ENCODE measurements at regions not wholly inside any gene's neighbourhood (a gene's known extent, or its start where the extent isn't known, plus 50 kb on each side); places are given as distances from the start of the nearest gene placed in this dataset.

DNA sequence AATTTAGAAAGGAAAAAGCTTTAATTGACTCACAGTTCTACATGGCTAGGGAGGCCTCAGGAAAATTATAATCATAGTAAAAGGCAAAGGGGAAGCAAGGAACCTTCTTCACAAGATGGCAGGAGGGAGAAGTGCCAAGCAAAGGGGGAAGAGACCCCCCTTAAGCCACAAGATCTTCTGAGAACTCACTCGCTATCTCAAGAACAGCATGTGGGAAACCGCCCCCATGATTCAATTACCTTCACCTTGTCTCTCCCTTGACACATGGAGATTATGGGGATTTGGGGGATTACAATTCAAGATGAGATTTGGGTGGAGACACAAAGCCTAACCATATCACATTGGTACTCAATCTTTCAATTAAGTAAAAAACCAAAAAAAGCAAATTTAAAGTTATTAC lies 1778.7 kb upstream of the MIR17HG start:
- H3K4me1 Mint-ChIP-seq, result no peaks in the 10 kb centered on the region
- ChIA-PET CTCF (no interaction called here), POLR2A (no interaction called here)
- no peaks in the 10 kb centered on the region for H3K36me3 Mint-ChIP-seq (ENCODE audit: low read depth)
- DNase-seq, result no peak
- H3K4me3 Mint-ChIP-seq, result no peak overlapping the region
- no peak overlapping the region for H3K27ac Mint-ChIP-seq
- H3K9me3 Mint-ChIP-seq, result peaks cover 4% of the 10 kb centered on the region
- no peaks in the 10 kb centered on the region for H3K27me3 Mint-ChIP-seq

DNA sequence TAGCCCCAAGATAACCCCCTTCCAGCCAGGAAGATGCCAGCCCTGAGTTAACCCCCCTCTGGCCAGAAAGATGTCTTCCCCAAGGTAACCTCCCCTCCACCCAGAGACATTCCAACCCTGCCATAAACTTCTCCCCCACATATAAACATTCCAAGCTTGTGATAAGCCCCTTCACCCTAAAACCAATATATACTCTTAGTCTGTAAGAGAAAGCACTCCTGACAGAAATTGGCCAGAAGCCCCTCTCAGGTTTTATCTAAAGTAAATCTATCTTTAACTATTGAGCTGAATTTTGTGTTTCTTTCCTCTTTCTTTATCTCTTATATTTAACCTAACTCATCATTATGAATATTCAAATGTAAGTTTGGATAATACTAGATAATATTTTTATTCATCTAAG lies 1775.8 kb upstream of the MIR17HG start:
- Mint-ChIP-seq H3K36me3 (ENCODE audit: low read depth) (no peaks in the 10 kb centered on the region), H3K27me3 (no peaks in the 10 kb centered on the region), H3K9me3 (peaks cover 7% of the 10 kb centered on the region), H3K4me1 (no peaks in the 10 kb centered on the region), H3K27ac (no peak overlapping the region), H3K4me3 (no peak overlapping the region)
- CTCF ChIA-PET, result no interaction called here
- POLR2A ChIA-PET, result no interaction called here
- no peak for DNase-seq

DNA sequence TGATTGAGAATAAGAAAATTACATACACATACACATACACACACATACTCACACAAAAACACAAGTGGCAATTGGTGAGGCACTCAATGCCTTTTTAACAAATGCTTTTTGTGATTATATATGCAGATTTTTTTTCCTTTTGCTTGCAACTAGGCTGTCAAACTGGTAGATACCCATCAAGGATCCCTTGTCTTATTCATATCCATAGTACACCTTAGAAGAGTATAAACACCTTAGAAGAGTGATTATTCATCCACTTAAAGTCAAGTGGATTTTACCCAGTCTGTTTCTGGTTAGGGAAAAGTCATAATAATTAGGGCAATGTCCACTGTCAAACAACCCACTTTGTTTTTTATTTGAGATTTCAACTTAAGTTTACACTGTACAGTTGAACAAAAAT lies 1773.4 kb upstream of the MIR17HG start:
- DNase-seq, result no peak
- H3K36me3 Mint-ChIP-seq (ENCODE audit: low read depth), result no peaks in the 10 kb centered on the region
- peaks cover 7% of the 10 kb centered on the region for H3K9me3 Mint-ChIP-seq
- CTCF ChIA-PET, result no interaction called here
- no peak overlapping the region for H3K4me3 Mint-ChIP-seq
- H3K4me1 Mint-ChIP-seq, result no peaks in the 10 kb centered on the region
- H3K27ac Mint-ChIP-seq, result no peak overlapping the region
- POLR2A ChIA-PET, result no interaction called here
- no peaks in the 10 kb centered on the region for H3K27me3 Mint-ChIP-seq

GRCh38 chr13:89577301-89577700 lies 1770.2 kb upstream of the MIR17HG start:
- Mint-ChIP-seq H3K27me3 (no peaks in the 10 kb centered on the region), H3K27ac (no peak overlapping the region), H3K4me3 (no peak overlapping the region), H3K4me1 (no peaks in the 10 kb centered on the region), H3K9me3 (peaks cover 5% of the 10 kb centered on the region), H3K36me3 (ENCODE audit: low read depth) (no peaks in the 10 kb centered on the region)
- ChIA-PET CTCF (no interaction called here), POLR2A (no interaction called here)
- DNase-seq, result no peak

GRCh38 chr13:89584058-89584620 lies 1763.3 kb upstream of the MIR17HG start:
- Mint-ChIP-seq H3K27me3 (no peaks in the 10 kb centered on the region), H3K9me3 (peaks cover 7% of the 10 kb centered on the region), H3K4me3 (no peak overlapping the region), H3K4me1 (no peaks in the 10 kb centered on the region), H3K36me3 (ENCODE audit: low read depth) (no peaks in the 10 kb centered on the region), H3K27ac (no peak overlapping the region)
- CTCF ChIA-PET, result no interaction called here
- DNase-seq, result no peak
- POLR2A ChIA-PET, result no interaction called here

- Mint-ChIP-seq H3K9me3 (peaks cover 8% of the 10 kb centered on the region), H3K36me3 (ENCODE audit: low read depth) (no peaks in the 10 kb centered on the region), H3K27ac (no peak overlapping the region), H3K4me1 (no peaks in the 10 kb centered on the region), H3K27me3 (no peaks in the 10 kb centered on the region), H3K4me3 (no peak overlapping the region)
- DNase-seq, result no peak
- ChIA-PET CTCF (no interaction called here), POLR2A (no interaction called here)
Measured at GRCh38 chr13:89602655-89603054, 1744.8 kb upstream of the MIR17HG start.

DNA sequence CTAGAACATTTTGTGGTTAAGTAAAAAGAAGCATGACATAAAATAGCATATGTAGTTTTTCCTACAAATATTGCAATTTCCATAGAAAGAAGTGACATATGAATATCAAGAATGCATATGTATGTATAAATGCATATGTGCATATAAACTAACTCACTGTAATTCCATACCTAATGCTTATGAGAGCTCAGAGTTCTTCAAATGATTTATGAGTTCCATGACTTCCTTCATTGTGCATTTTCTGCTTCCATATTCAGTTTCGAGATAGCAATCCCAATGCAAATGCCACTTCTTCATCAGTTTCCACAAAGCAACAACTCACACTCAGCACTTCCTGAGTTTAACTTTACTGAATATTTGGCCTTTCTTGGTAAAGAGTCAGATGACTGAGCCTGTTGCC lies 1744.3 kb upstream of the MIR17HG start:
- peaks cover 8% of the 10 kb centered on the region for H3K9me3 Mint-ChIP-seq
- no peaks in the 10 kb centered on the region for H3K36me3 Mint-ChIP-seq (ENCODE audit: low read depth)
- no peaks in the 10 kb centered on the region for H3K27me3 Mint-ChIP-seq
- ChIA-PET POLR2A (no interaction called here), CTCF (no interaction called here)
- H3K4me3 Mint-ChIP-seq, result no peak overlapping the region
- DNase-seq, result no peak
- H3K27ac Mint-ChIP-seq, result no peak overlapping the region
- no peaks in the 10 kb centered on the region for H3K4me1 Mint-ChIP-seq

DNA sequence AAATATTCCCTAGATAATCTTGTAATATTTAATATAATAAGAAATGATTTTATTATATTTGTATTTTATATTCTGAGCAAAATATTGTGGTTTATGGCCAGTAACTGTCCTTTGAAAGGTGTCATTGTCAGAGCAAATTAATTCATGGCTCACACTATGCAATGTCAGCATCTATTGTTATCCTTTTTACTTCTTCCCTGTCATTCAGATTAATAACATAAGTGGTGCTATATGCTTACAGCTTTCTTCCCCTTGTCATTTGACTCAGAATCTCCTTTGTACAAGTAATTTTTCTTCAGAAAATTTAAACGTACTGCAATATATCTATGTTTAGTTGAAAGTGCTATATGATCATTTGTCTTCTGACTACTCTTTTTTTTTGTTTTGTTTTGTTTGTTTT lies 1738.2 kb upstream of the MIR17HG start:
- Mint-ChIP-seq H3K36me3 (ENCODE audit: low read depth) (no peaks in the 10 kb centered on the region), H3K27me3 (no peaks in the 10 kb centered on the region), H3K4me3 (no peak overlapping the region), H3K9me3 (peaks cover 18% of the 10 kb centered on the region), H3K27ac (no peak overlapping the region), H3K4me1 (no peaks in the 10 kb centered on the region)
- POLR2A ChIA-PET, result no interaction called here
- no peak for DNase-seq
- CTCF ChIA-PET, result no interaction called here

DNA sequence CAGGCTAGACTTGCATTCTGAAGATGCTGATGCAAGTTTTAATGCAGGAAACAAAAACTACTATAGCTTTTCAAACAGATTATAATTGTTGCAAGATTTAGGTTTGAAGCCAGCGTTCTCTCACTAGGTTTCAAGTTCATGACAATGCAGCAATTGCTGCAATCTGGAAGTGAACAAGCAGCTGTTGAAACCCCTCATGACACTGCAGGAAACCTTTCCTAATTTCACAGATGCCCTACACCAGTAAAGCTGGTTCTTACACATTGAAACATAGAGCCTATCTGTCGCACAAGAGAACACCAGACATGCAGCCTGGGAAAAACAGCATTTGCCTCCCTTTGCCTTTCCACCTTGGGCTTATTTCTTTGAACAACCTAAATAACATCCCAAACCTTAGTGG lies 1737.2 kb upstream of the MIR17HG start:
- no peaks in the 10 kb centered on the region for H3K4me1 Mint-ChIP-seq
- H3K9me3 Mint-ChIP-seq, result peaks cover 18% of the 10 kb centered on the region
- no peaks in the 10 kb centered on the region for H3K27me3 Mint-ChIP-seq
- CTCF ChIA-PET, result no interaction called here
- no peak for DNase-seq
- POLR2A ChIA-PET, result no interaction called here
- no peak overlapping the region for H3K4me3 Mint-ChIP-seq
- H3K36me3 Mint-ChIP-seq (ENCODE audit: low read depth), result no peaks in the 10 kb centered on the region
- no peak overlapping the region for H3K27ac Mint-ChIP-seq

DNA sequence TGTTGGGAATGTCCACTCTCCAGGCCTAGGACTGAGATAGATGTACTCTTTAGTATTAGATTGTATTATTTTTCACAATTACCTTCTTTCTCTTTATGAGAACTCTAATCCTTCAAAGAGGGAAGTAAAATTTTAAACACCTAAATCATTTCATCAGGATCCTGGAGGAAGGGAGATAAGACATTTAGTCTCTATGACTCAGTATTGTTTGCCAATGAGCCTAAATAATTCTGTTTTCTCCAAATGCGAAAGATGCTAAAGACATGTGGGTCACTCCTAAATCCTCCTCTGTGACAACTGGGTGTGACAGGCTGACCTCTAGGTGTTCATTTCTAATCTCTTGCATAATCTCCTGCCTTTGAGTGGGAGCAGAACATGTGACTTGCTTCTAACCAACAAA lies 1736.6 kb upstream of the MIR17HG start:
- Mint-ChIP-seq H3K36me3 (ENCODE audit: low read depth) (no peaks in the 10 kb centered on the region), H3K27ac (no peak overlapping the region), H3K4me3 (no peak overlapping the region), H3K9me3 (peaks cover 14% of the 10 kb centered on the region), H3K27me3 (no peaks in the 10 kb centered on the region), H3K4me1 (no peaks in the 10 kb centered on the region)
- DNase-seq, result no peak
- POLR2A ChIA-PET, result no interaction called here
- CTCF ChIA-PET, result no interaction called here

GRCh38 chr13:89627996-89628395 lies 1719.5 kb upstream of the MIR17HG start:
- DNase-seq, result no peak
- Mint-ChIP-seq H3K27me3 (no peaks in the 10 kb centered on the region), H3K27ac (no peak overlapping the region), H3K9me3 (peaks cover 6% of the 10 kb centered on the region), H3K36me3 (ENCODE audit: low read depth) (no peaks in the 10 kb centered on the region), H3K4me3 (no peak overlapping the region), H3K4me1 (no peaks in the 10 kb centered on the region)
- POLR2A ChIA-PET, result no interaction called here
- CTCF ChIA-PET, result no interaction called here

- Mint-ChIP-seq H3K36me3 (ENCODE audit: low read depth) (no peaks in the 10 kb centered on the region), H3K4me1 (no peaks in the 10 kb centered on the region), H3K9me3 (peaks cover 6% of the 10 kb centered on the region), H3K4me3 (no peak overlapping the region), H3K27ac (no peak overlapping the region), H3K27me3 (no peaks in the 10 kb centered on the region)
- ChIA-PET CTCF (no interaction called here), POLR2A (no interaction called here)
- no peak for DNase-seq
Measured at GRCh38 chr13:89628567-89628966, 1718.9 kb upstream of the MIR17HG start.

DNA sequence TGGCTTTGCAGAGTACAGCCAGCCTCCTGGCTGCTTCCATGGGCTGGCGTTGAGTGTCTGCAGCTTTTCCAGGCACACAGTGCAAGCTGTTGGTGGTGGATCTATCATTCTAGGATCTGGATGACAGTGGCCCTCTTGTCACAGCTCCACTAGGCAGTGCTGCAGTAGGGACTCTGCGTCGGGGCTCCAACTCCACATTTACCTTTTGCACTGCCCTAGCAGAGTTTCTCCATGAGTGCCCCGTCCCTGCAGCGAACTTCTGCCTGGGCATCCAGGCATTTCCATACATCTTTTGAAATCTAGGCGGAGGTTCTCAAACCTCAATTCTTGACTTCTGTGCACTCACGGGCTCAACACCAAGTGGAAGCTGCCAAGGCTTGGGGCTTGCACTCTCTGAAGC lies 1697.3 kb upstream of the MIR17HG start:
- no peak overlapping the region for H3K4me3 Mint-ChIP-seq
- H3K9me3 Mint-ChIP-seq, result peaks cover 7% of the 10 kb centered on the region
- CTCF ChIA-PET, result no interaction called here
- no peak for DNase-seq
- H3K27ac Mint-ChIP-seq, result no peak overlapping the region
- H3K27me3 Mint-ChIP-seq, result no peaks in the 10 kb centered on the region
- H3K4me1 Mint-ChIP-seq, result no peaks in the 10 kb centered on the region
- POLR2A ChIA-PET, result no interaction called here
- no peaks in the 10 kb centered on the region for H3K36me3 Mint-ChIP-seq (ENCODE audit: low read depth)

DNA sequence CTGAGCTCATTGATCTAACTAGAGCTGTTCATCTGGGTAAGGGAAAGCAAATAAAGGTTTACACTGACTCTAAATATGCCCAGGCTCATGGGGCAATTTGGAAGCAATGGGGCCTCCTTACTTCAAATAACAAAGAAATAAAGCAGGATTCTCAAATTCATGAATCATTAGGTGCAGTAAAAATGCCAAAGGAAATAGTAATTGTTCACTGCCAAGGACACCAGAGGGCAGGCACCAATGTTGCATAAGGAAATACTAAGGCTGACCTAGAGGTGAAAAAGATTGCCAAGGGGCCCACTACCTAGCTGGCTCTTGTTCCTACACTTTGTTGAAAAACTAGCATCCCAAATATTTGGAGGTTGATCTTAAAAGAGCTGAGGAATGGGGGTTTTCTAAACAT lies 1686.7 kb upstream of the MIR17HG start:
- Mint-ChIP-seq H3K27me3 (no peaks in the 10 kb centered on the region), H3K4me3 (no peak overlapping the region), H3K4me1 (no peaks in the 10 kb centered on the region), H3K9me3 (peaks cover 18% of the 10 kb centered on the region), H3K27ac (no peak overlapping the region), H3K36me3 (ENCODE audit: low read depth) (no peaks in the 10 kb centered on the region)
- ChIA-PET CTCF (no interaction called here), POLR2A (no interaction called here)
- DNase-seq, result no peak

GRCh38 chr13:89673789-89674311 lies 1673.6 kb upstream of the MIR17HG start:
- Mint-ChIP-seq H3K4me3 (no peak overlapping the region), H3K9me3 (no peaks in the 10 kb centered on the region), H3K27me3 (no peaks in the 10 kb centered on the region), H3K4me1 (no peaks in the 10 kb centered on the region), H3K27ac (no peak overlapping the region), H3K36me3 (ENCODE audit: low read depth) (no peaks in the 10 kb centered on the region)
- ChIA-PET CTCF (no interaction called here), POLR2A (no interaction called here)
- no peak for DNase-seq

All from activated CD4-positive, alpha-beta memory T cell treated with anti-CD3 and anti-CD28 coated beads, Interleukin-2, amount 10 ng/mL, durations not matched to agents 7 days and 5 days (primary cell).